Endothelial cell (in vitro differentiated cells): ENCODE measurements at regions not wholly inside any gene's neighbourhood (a gene's known extent, or its start where the extent isn't known, plus 50 kb on each side); places are given as distances from the start of the nearest gene placed in this dataset.
"Not testable (repeated sequence)": the region's sequence is repeated elsewhere in the genome, so short reads cannot be mapped to it uniquely, and the experiment has no call there.

Experiments
- DNase-seq: peaks from one replicate; pipeline ENCODE4 v3.0.0; 2021; ENCODE audit warnings: low spot score
- H3K27ac Mint-ChIP-seq: one replicate; pipeline ENCODE4 v1.8.0; 2021; ENCODE audit warnings: mixed read lengths, inconsistent platforms; ENCODE audit not compliant: unreplicated experiment
- H3K27me3 Mint-ChIP-seq: one replicate; pipeline ENCODE4 v1.8.0; 2021; ENCODE audit warnings: mild to moderate bottlenecking, moderate library complexity, mixed read lengths, inconsistent platforms; ENCODE audit not compliant: unreplicated experiment
- H3K36me3 Mint-ChIP-seq: one replicate; pipeline ENCODE4 v1.8.0; 2021; ENCODE audit warnings: mild to moderate bottlenecking, low read depth, mixed read lengths, inconsistent platforms; ENCODE audit not compliant: unreplicated experiment
- H3K4me1 Mint-ChIP-seq: one replicate; pipeline ENCODE4 v1.8.0; 2021; ENCODE audit warnings: mild to moderate bottlenecking, mixed read lengths, inconsistent platforms; ENCODE audit not compliant: unreplicated experiment
- H3K4me3 Mint-ChIP-seq: one replicate; pipeline ENCODE4 v1.8.0; 2021; ENCODE audit warnings: mild to moderate bottlenecking, mixed read lengths, inconsistent platforms; ENCODE audit not compliant: unreplicated experiment
- H3K9me3 Mint-ChIP-seq: one replicate; pipeline ENCODE4 v1.8.0; 2021; ENCODE audit warnings: mixed read lengths, inconsistent platforms; ENCODE audit not compliant: unreplicated experiment
- TF ChIP-seq, protein P1 (sequence below): fragments of 200-600 bp; sonication (generic); IDR thresholded peaks from one replicate; pipeline ENCODE4 v1.5.0; 2021; ENCODE audit warnings: antibody characterized with exemption; ENCODE audit not compliant: unreplicated experiment

- no peak for DNase-seq
- TF ChIP-seq, protein P1, sequence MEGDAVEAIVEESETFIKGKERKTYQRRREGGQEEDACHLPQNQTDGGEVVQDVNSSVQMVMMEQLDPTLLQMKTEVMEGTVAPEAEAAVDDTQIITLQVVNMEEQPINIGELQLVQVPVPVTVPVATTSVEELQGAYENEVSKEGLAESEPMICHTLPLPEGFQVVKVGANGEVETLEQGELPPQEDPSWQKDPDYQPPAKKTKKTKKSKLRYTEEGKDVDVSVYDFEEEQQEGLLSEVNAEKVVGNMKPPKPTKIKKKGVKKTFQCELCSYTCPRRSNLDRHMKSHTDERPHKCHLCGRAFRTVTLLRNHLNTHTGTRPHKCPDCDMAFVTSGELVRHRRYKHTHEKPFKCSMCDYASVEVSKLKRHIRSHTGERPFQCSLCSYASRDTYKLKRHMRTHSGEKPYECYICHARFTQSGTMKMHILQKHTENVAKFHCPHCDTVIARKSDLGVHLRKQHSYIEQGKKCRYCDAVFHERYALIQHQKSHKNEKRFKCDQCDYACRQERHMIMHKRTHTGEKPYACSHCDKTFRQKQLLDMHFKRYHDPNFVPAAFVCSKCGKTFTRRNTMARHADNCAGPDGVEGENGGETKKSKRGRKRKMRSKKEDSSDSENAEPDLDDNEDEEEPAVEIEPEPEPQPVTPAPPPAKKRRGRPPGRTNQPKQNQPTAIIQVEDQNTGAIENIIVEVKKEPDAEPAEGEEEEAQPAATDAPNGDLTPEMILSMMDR, result no peak
- no peaks in the 10 kb centered on the region for H3K36me3 Mint-ChIP-seq
- no peak overlapping the region for H3K4me3 Mint-ChIP-seq
- no peaks in the 10 kb centered on the region for H3K9me3 Mint-ChIP-seq
- H3K27me3 Mint-ChIP-seq, result peaks cover 4% of the 10 kb centered on the region
- no peak overlapping the region for H3K27ac Mint-ChIP-seq
- no peaks in the 10 kb centered on the region for H3K4me1 Mint-ChIP-seq
Observed at GRCh38 chr5:155556700-155557099, 543.1 kb downstream of the KIF4B start.

- H3K27ac Mint-ChIP-seq, result no peak overlapping the region
- no peaks in the 10 kb centered on the region for H3K36me3 Mint-ChIP-seq
- H3K4me3 Mint-ChIP-seq, result no peak overlapping the region
- TF ChIP-seq, protein P1, result no peak
- no peaks in the 10 kb centered on the region for H3K4me1 Mint-ChIP-seq
- peaks cover 4% of the 10 kb centered on the region for H3K27me3 Mint-ChIP-seq
- no peak for DNase-seq
- no peaks in the 10 kb centered on the region for H3K9me3 Mint-ChIP-seq
Observed at GRCh38 chr5:155562158-155562557, 548.6 kb downstream of the KIF4B start.

DNA sequence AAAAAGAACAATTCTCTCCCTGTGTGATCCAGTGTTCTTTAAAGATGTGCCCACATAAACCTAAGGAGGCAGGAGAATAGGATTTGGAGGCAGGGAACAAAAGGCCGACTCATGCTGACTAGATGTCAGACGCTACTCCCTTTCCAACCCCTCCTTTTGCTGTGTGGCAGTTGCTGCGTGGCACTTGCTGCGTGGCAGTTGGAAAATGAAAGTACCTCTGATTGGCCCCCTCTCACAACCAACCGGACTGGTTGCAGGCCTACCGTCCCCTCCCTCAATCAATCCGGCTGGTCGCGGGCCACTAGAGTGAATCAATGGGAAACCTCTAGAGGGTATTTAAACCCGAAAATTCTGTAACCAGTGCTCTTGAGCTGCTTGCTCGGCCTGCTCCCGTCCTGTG is 551.0 kb downstream of the KIF4B start:
- DNase-seq, result no peak
- Mint-ChIP-seq H3K9me3 (no peaks in the 10 kb centered on the region), H3K4me1 (no peaks in the 10 kb centered on the region), H3K36me3 (no peaks in the 10 kb centered on the region), H3K27me3 (peaks cover 4% of the 10 kb centered on the region), H3K27ac (no peak overlapping the region), H3K4me3 (no peak overlapping the region)
- TF ChIP-seq, protein P1, result no peak

DNA sequence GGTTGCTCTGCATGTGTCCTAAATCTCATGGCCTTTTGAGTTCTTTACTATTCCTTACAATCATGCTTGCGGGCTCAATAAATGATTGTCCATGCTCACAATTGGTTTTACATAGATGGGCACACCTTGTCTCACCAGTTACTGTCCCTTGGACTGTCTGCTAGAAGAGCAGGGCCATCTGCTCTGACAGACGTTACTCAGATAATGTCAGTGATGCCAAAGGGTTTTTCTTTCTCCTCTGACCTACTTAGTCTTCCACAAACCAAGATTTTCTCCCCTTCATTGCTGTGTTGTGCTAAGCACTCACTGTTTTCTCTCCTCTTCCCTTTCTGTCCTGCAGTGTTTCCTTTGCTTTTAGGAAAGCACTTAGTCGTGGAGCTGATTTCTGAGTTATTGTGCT is 562.3 kb downstream of the KIF4B start:
- TF ChIP-seq, protein P1, result no peak

DNA sequence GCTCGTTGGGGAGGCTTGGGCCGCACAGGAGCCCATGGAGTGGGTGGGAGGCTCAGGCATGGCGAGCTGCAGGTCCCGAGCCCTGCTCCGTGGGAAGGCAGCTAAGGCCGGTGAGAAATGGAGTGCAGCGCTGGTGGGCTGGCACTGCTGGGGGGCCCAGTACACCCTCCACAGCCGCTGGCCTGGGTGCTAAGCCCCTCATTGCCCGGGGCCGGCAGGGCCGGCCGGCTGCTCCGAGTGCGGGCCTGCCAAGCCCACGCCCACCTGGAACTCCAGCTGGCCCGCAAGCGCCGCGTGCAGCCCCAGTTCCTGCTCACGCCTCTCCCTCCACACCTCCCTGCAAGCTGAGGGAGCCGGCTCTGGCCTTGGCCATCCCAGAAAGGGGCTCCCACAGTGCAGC is 573.3 kb downstream of the KIF4B start:
- not testable (repeated sequence) for H3K4me3 Mint-ChIP-seq, DNase-seq, H3K36me3 Mint-ChIP-seq, H3K27ac Mint-ChIP-seq, H3K4me1 Mint-ChIP-seq, H3K9me3 Mint-ChIP-seq, H3K27me3 Mint-ChIP-seq

More for the DNA sequence above, 562.3 kb downstream of the KIF4B start:
- no peak for DNase-seq
- Mint-ChIP-seq H3K4me1 (no peaks in the 10 kb centered on the region), H3K27me3 (no peaks in the 10 kb centered on the region), H3K36me3 (no peaks in the 10 kb centered on the region), H3K4me3 (no peak overlapping the region), H3K27ac (no peak overlapping the region), H3K9me3 (no peaks in the 10 kb centered on the region)

DNA sequence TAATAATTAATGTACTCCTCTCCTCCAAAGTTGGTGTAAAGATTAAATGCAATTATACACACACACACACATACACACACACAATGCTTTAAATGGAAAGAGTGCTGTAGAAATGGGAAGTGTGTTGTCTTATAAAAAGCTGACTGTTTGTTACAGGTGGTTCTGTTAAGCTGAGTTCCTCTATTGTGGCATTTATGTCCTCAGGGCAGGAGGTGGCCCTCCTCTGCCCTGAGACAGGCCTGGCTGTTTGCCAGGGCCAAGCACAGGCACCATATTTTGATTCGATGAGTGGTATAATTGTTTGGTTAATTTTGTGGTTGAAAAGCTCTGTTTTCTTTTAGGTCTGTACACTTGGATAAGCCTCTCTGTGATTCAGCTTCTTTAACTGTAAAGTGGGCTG is 573.9 kb downstream of the KIF4B start:
- no peaks in the 10 kb centered on the region for H3K27me3 Mint-ChIP-seq
- peaks cover 5% of the 10 kb centered on the region for H3K4me1 Mint-ChIP-seq
- no peaks in the 10 kb centered on the region for H3K36me3 Mint-ChIP-seq
- DNase-seq, result no peak
- no peak overlapping the region for H3K4me3 Mint-ChIP-seq
- no peaks in the 10 kb centered on the region for H3K9me3 Mint-ChIP-seq
- no peak overlapping the region for H3K27ac Mint-ChIP-seq
- TF ChIP-seq, protein P1, result no peak
